SH-SY5Y (cell line): ENCODE measurements at regions not wholly inside any gene's neighbourhood (a gene's known extent, or its start where the extent isn't known, plus 50 kb on each side); places are given as distances from the start of the nearest gene placed in this dataset.

Source experiments
- GATA2 ChIP-seq: IDR thresholded peaks from 2 replicates; pipeline ENCODE4 v1.6.1; 2011; ENCODE audit warnings: mild to moderate bottlenecking, low read depth, low read length
- GATA3 ChIP-seq: IDR thresholded peaks from 2 replicates; pipeline ENCODE4 v1.6.1; 2011; ENCODE audit warnings: low read depth, mild to moderate bottlenecking, low read length, moderate library complexity

DNA sequence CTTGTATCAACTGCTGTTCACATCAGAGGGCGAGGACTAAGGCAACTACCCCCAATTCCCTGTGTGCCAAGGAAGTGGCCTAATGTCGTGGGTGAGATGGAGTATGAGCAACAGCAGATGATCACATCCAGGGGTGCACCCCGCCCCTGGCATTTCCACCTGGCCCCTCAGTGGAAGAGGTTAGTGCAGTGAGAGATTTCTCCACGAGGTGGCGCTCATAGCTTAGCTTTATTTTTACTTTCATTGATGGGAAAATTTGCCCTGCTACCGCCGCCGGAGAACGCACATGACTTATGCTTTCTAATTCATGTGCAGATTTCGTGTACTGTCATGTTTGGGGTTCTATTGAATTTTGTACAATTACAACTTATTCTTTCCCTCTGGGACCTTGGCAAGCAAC is 470.6 kb upstream of the MEX3C start:
- no peak for TF ChIP-seq GATA2
- TF ChIP-seq GATA3, result no peak
